HL-60 (cell line): ENCODE measurements at regions not wholly inside any gene's neighbourhood (a gene's known extent, or its start where the extent isn't known, plus 50 kb on each side); places are given as distances from the start of the nearest gene placed in this dataset.

ENCODE experiments used
- DNase-seq, 2 experiments: peaks; one replicate each; pipeline ENCODE4 v3.0.0-alpha.2; 2010 to 2020; ENCODE audit warnings: low read depth in 1 of 2, low spot score in 1 of 2
- H3K27ac ChIP-seq: fragments of 250-450 bp; sonication (Bioruptor Pico); replicated peaks from 2 replicates; pipeline ENCODE4 v1.5.1; 2020; ENCODE audit warnings: mild to moderate bottlenecking, moderate library complexity
- H3K27me3 ChIP-seq: fragments of 250-450 bp; sonication (Bioruptor Pico); 2 replicates; pipeline ENCODE4 v1.5.1; 2021; ENCODE audit warnings: mild to moderate bottlenecking, moderate library complexity; ENCODE audit not compliant: insufficient read depth, poor library complexity, severe bottlenecking
- H3K4me3 ChIP-seq: replicated peaks from 2 replicates; pipeline ENCODE4 v1.5.1; 2011; ENCODE audit warnings: mild to moderate bottlenecking, control low read depth, low read length; ENCODE audit not compliant: insufficient read depth
- CTCF ChIP-seq: IDR thresholded peaks from one replicate; pipeline ENCODE4 v1.5.1; 2011; ENCODE audit warnings: low read length, control low read depth, inconsistent platforms; ENCODE audit not compliant: insufficient read depth
- GABPA ChIP-seq: IDR thresholded peaks from 2 replicates; pipeline ENCODE4 v1.6.1; 2012; ENCODE audit warnings: low read depth
- POLR2AphosphoS5 ChIP-seq: IDR thresholded peaks from 2 replicates; pipeline ENCODE4 v1.6.1; 2012; ENCODE audit warnings: low read depth
- REST ChIP-seq: IDR thresholded peaks from 2 replicates; pipeline ENCODE4 v1.6.1; 2012; ENCODE audit warnings: low read depth; ENCODE audit not compliant: insufficient replicate concordance
- SPI1 ChIP-seq: IDR thresholded peaks from 2 replicates; pipeline ENCODE4 v1.6.1; 2012; ENCODE audit warnings: low read depth, mild to moderate bottlenecking, borderline replicate concordance

- Histone ChIP-seq H3K27me3 (no peaks in the 10 kb centered on the region), H3K4me3 (no peak overlapping the region), H3K27ac (no peak overlapping the region)
- DNase-seq: no peak
- TF ChIP-seq REST: no peak
- TF ChIP-seq GABPA: no peak
- TF ChIP-seq SPI1: no peak
- TF ChIP-seq POLR2AphosphoS5: no peak
- no peak for TF ChIP-seq CTCF
Observed at GRCh38 chr3:72401005-72401545, 447.2 kb downstream of the SHQ1 start.

GRCh38 chr3:72398781-72399180 is 449.5 kb downstream of the SHQ1 start:
- Histone ChIP-seq H3K27me3 (no peaks in the 10 kb centered on the region), H3K27ac (no peak overlapping the region), H3K4me3 (no peak overlapping the region)
- no peak for DNase-seq
- no peak for TF ChIP-seq CTCF
- no peak for TF ChIP-seq SPI1
- TF ChIP-seq POLR2AphosphoS5: no peak
- no peak for TF ChIP-seq GABPA
- TF ChIP-seq REST: no peak

GRCh38 chr3:72397586-72397985 is 450.7 kb downstream of the SHQ1 start:
- Histone ChIP-seq H3K4me3 (no peak overlapping the region), H3K27me3 (no peaks in the 10 kb centered on the region), H3K27ac (no peak overlapping the region)
- no peak for DNase-seq
- TF ChIP-seq POLR2AphosphoS5 (no peak), REST (peak; percentile 90)

- TF ChIP-seq REST: no peak
- no peak for TF ChIP-seq POLR2AphosphoS5
- no peak for TF ChIP-seq SPI1
- no peak for TF ChIP-seq GABPA
- no peak for TF ChIP-seq CTCF
- Histone ChIP-seq H3K27ac (no peak overlapping the region), H3K27me3 (no peaks in the 10 kb centered on the region), H3K4me3 (no peak overlapping the region)
- DNase-seq: no peak
Observed at GRCh38 chr3:72396899-72397298, 451.3 kb downstream of the SHQ1 start.
